Endothelial cell of umbilical vein (primary cell): ENCODE measurements at regions not wholly inside any gene's neighbourhood (a gene's known extent, or its start where the extent isn't known, plus 50 kb on each side); places are given as distances from the start of the nearest gene placed in this dataset.

ENCODE experiments used
- CTCF ChIP-seq, 2 donors: IDR thresholded peaks; 1 replicate in 1 of 2; 2 replicates in 1 of 2; pipeline ENCODE4 v1.5.1; 2011; ENCODE audit warnings: low read length in 2 of 2, mild to moderate bottlenecking in 2 of 2, moderate library complexity in 2 of 2, control low read depth in 1 of 2, inconsistent platforms in 1 of 2, low read depth in 1 of 2; ENCODE audit not compliant: insufficient read depth in 1 of 2; ENCODE audit errors: extremely low read depth in 1 of 2
- EZH2 ChIP-seq: IDR thresholded peaks from 2 replicates; pipeline ENCODE4 v1.6.1; 2012; ENCODE audit warnings: borderline replicate concordance, low read depth, mild to moderate bottlenecking, moderate library complexity, low read length, inconsistent platforms; ENCODE audit not compliant: severe bottlenecking
- MAX ChIP-seq: IDR thresholded peaks from 2 replicates; pipeline ENCODE4 v1.6.1; 2011; ENCODE audit not compliant: insufficient read depth, insufficient read length
- POLR2A ChIP-seq: IDR thresholded peaks from 2 replicates; pipeline ENCODE4 v1.6.1; 2012; ENCODE audit warnings: low read depth, mild to moderate bottlenecking, control low read depth, low read length
- POLR2AphosphoS5 ChIP-seq: IDR thresholded peaks from 2 replicates; pipeline ENCODE4 v1.6.1; 2012; ENCODE audit warnings: low read depth, mild to moderate bottlenecking, control low read depth, low read length, moderate library complexity; ENCODE audit not compliant: insufficient read depth

GRCh38 chr14:21874946-21875345 is 201.3 kb upstream of the OR4E1 start:
- TF ChIP-seq MAX, result no peak
- TF ChIP-seq EZH2, result no peak
- no peak for TF ChIP-seq POLR2A
- TF ChIP-seq CTCF (IDR thresholded peaks at IDR 0.05; ENCODE audit: extremely low read depth in 1 of 2, insufficient read depth in 1 of 2, low read depth in 1 of 2, low read length in 2 of 2), result no peak
- TF ChIP-seq POLR2AphosphoS5, result no peak
